ENCODE measurements at regions not wholly inside any gene's neighbourhood (a gene's known extent, or its start where the extent isn't known, plus 50 kb on each side); places are given as distances from the start of the nearest gene placed in this dataset.

- no peak for TF ChIP-seq CTCF (IDR thresholded peaks at IDR 0.05)
- TF ChIP-seq POLR2A (IDR thresholded peaks at IDR 0.05) = no peak
These were observed 834.0 kb downstream of the MAFB start for GRCh38 chr20:39855056-39855455.
